ENCODE measurements at regions not wholly inside any gene's neighbourhood (a gene's known extent, or its start where the extent isn't known, plus 50 kb on each side); places are given as distances from the start of the nearest gene placed in this dataset.

DNA sequence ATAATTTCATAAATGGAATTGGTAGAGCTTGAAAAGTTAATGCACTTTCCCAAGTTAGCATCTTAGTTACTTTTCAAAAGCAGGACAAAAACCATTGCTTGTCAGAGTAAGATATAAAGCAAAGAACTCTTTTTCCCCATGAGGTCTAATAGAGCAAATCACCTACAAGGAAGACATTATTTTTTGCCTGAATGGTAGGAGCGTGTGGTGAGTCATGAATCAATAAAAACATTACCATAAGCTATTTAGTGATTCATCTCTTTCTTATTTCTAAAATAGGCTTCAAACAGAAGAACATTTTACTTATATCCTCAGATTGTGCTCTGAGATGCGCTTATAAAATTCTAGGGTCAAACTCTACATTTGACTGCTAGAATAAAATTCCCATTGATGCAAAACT lies 109.4 kb upstream of the GPRIN3 start:
- DNase-seq = no peak

DNA sequence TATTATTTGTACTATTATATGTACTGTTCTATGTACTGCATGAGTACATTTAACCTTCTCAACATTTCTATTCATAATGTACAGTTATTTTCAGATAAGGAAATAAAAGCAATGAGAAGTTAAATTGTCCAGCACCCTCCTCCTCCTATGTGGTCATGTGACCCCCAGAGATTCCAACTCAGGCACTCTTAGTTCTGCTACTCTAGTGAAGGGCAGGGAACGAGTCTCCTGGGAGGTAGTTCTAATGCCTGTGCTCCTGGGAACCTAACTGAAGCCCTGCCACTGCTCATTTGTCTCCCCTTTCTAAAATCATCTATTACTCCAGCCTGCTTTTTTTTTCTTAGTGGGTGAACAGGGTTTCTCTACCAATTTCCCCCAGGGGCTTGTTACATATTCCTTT lies 105.9 kb upstream of the GPRIN3 start:
- no peak for DNase-seq

- no peak for DNase-seq
Measured at GRCh38 chr4:89411539-89412309, 104.1 kb upstream of the GPRIN3 start.

DNA sequence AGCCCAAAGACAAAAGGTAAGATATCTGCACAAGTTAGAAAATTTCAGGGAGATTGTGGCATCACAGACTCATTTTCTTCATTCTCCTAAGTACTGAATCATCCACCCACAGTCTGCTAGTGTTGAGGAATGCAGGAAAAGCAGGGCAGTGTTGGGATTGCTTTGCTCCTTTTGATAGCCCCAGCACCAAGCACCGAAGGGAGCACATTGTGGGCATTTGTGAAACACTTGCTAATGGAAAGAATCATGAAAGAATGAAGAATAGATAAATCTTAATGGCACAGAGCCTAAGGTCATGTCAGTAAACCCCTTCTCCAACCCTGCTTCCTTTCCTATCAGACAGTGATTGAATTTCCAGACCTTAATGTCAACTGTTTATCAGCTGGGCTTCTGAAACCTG lies 103.1 kb upstream of the GPRIN3 start:
- DNase-seq = no peak

DNA sequence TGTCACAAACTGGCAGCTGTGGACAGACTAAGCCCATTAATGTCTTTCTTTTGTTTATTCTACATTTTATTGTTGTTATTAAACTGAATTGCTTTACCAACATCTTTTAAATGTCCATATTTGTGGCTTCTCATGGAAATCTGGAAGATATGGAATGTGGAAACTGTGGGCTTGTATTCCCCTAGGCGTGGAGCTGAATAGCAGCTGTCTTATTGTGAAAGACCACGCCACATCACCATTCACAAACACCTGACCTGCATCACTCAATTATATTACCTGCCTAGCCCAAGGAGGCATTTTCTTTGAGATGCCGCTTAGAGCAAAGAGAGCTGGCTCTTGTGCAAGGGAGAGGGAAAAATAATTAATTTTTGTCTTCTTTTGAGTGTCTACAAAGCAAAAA lies 96.9 kb upstream of the GPRIN3 start:
- no peak for DNase-seq

- DNase-seq = no peak
Measured at GRCh38 chr4:89403826-89404225, 96.2 kb upstream of the GPRIN3 start.

GRCh38 chr4:89400287-89401035 lies 92.9 kb upstream of the GPRIN3 start:
- DNase-seq = no peak

GRCh38 chr4:89398644-89399043 lies 91.0 kb upstream of the GPRIN3 start:
- no peak for DNase-seq

DNA sequence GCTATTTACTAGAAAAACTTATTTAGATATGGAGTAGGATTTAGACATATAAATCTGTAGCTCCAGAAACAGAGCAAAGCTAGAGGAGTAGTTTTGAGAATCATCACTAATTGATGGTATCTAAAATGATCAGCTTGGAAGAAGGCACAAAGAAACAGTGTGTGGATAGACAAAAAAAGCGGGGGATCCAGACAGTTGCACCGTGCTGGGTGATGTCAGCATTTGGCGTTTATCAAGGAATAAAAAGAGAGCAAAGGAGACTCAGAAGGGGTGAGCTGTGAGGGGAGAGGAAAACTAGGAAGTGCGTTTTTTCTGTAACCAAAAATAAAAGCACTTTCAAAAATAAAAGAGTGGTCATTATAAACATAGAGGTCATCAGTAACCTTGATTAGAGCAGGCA lies 90.5 kb upstream of the GPRIN3 start:
- DNase-seq = no peak

DNA sequence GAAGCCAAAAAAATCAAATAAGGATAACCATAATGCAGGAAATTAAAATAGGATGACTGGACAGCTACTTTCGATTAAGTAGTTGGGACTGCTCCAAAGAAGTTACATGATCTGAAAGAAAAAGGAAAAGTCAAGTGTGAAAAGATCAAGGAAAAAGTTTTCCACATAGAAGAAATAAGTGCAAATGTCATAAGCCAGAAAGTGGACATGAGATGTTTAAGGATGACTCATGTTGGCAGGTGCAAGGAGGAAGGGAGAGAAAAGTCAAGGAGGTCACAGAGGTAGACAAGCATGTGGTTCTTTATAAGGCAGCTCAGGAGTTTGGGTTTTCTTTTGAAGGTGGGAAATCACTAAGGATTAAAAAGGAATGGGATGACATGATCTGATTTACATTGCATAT lies 89.8 kb upstream of the GPRIN3 start:
- no peak for DNase-seq

DNA sequence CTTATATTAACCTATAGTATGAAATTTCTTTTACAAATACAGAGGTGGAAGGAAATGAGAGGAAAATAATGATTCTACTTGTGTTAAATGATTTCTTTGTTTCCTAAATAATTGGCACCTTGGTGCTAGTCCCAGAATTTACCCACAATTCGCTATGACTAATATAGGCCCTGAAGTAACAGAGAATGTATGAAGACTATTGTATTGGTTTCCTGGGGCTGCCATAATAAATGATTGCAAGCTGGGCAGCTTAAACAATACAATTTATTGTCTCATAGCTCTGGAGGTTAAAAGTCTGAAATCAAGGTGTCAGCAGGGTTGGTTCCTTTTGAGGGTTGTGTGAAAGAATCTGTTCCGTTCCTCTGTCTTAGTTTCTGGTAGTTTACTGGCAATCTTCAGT lies 74.8 kb upstream of the GPRIN3 start:
- no peak for DNase-seq

DNA sequence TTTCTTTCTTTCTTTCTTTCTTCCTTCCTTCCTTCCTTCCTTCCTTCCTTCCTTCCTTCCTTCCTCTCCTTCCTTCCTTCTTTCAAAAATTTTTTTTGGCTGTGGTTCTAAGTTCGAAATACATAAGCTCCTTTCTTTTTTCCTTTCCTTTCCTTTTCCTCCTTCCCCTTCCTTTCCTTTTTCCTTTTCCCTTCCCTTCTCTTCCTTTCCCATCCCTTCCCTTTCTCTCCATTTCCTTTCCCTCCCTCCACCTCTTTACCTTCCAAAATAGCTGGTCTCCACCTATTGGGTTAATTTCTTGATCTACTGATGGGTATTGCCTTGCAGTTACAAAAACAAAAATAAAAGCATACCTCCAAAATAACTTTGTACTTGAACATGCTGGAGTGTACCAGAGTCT lies 73.4 kb upstream of the GPRIN3 start:
- no peak for DNase-seq

- DNase-seq = peak; percentile 80
Measured at GRCh38 chr4:89379511-89380044, 72.0 kb upstream of the GPRIN3 start.

- DNase-seq = no peak
Measured at GRCh38 chr4:89373394-89373793, 65.8 kb upstream of the GPRIN3 start.

DNA sequence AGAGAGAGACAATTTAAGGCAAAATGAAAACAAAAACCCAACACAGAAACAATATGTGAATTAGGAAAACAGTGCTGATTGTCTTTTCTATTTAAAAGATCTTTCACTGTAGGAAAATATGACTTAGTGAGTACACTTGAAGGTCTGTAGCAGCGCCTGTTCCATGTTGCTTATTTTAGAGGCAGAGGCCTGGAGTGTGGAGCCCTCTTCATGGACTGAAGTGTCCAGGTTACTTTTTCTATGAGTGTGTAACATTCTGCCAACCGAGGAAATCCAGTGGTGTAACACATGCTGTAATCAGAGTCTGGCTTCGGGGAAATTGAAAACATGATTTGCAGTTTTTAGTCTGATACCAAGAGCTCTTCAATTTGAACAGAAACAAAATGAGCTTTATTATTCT lies 64.0 kb upstream of the GPRIN3 start:
- no peak for DNase-seq

- no peak for DNase-seq
Measured at GRCh38 chr4:89369581-89369980, 62.0 kb upstream of the GPRIN3 start.

GRCh38 chr4:89368861-89369260 lies 61.3 kb upstream of the GPRIN3 start:
- DNase-seq = no peak

DNA sequence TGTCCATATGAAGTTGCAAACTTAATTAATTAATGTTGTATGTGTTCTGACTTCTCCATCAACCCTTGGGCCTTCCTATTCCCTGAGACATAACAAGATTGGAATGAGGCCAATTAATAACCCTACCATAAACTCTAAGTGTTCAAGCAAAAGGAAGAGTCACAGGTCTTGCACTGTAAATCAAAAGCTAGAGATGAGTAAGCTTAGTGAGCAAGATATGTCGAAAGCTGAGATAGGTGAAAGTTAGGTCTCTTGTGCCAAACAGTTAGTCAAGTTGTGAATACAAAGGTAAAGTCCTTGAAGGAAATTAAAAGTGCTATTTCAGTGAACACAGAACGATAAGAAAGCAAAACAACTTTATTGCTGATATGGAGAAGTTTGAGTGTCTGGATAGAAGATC lies 58.2 kb upstream of the GPRIN3 start:
- DNase-seq = no peak

DNA sequence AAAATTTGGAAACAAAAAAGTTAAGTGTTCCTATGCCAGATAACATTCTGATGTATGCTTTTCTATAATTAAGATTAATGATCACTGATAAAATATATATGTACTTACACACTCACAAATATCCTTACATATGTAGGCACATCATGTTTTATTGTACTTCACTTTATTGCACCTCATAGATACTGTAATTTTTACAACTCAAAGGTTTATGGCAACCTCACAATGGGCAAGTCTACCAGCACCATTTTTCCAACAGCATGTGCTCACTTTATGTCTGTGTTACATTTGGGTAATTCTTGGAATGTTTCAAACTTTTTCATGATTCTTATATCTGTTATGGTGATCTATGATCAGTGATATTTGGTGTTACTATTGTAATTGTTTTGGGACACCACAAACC lies 57.8 kb upstream of the GPRIN3 start:
- no peak for DNase-seq

DNA sequence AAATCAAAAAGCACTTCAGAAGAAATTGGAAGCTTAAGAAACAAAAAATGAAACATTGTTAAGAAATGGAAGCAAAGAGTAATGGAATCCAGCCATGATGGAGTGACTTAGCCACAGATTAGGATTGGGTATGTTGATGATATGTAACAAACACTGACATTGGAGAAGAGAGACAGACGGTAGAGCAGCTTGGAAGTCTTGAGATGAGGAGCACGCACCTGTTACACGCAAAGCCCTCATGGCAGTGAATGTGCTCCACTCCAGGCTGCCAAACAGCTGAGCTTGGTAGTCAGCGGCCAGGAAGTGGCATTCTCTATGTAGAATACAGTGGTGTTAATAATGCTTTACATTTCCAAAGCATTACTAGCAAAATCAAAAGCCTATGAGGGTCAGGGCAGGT lies 56.9 kb upstream of the GPRIN3 start:
- no peak for DNase-seq

DNA sequence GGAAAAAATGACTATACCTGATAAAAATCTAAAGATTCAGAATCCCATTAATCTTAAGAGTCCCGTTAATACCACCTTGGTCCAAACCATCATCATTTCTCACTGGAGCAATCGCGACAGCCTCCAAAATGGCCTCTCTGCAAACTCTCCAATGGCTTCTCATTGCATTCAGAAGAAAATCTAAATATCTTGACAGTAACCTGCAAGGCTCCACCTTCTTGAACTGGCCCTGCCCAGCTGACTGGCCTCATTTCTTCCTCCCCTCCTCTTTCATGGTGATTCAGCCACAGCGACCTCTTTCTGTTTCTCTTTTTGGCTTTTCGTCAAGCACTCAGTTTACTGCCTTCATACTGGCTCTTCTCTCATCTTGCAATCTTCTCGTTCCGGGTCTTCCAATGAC lies 56.2 kb upstream of the GPRIN3 start:
- DNase-seq = no peak

DNA sequence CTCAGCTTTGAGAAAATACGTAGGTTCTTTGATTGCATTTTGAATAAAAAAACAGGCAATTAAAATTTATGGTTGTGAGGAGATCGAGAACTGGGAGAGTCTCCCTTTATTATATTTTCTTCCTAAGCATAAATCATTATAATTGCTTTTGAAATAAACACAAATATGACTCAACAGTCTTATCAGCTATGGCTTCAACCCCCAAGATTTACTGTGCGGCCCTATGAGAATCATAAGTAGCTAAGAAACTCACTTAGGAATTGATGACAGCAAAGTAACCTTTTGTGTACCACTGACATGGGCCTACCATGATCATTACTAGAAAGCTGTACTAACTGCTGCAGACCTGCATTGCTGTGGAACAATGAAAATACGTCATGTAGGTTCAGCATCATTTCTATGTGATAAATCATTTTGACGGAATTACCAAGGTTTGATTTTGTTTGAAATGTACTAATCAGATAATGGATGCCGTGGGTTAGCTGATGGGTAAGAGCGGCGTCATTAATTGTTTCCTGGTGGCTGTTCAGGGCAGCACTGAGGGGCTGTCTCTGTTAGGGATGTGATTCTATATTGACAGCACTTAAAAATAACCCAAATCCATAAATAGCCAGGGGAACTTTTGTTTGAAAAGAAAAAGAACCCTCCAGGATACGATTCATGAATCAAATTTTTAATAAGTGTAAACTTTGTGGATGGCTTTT lies 51.5 kb upstream of the GPRIN3 start:
- DNase-seq = no peak

DNA sequence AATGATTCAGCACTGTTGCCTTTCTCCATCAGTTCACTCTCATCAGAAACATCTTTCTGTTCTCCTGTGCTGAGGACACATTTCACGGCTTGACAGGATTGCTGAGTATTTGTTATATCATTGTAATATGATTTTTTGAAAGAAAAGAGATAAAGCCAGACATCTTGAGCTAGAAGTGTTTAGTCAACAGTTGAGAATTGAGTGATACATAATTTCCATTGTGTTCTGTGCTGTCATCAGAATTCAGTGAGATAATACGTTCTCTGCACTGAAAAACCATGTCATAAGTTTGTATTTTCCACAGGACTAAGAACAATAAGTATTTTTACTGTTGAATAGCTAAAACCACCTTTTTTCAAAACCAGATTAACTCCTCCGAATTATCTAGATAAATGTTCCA lies 50.2 kb upstream of the GPRIN3 start:
- DNase-seq = no peak

Data from NCI-H1105 treated with DMSO at 0.1 percent for 48 hours (cell line).